GM19438 (cell line): ENCODE measurements at regions not wholly inside any gene's neighbourhood (a gene's known extent, or its start where the extent isn't known, plus 50 kb on each side); places are given as distances from the start of the nearest gene placed in this dataset.

Experiments
- ATAC-seq: cut with Tn5 transposase; IDR thresholded peaks from one replicate; pipeline ENCODE4 v1.9.1; 2021; ENCODE audit warnings: low read depth; ENCODE audit not compliant: unreplicated experiment

DNA sequence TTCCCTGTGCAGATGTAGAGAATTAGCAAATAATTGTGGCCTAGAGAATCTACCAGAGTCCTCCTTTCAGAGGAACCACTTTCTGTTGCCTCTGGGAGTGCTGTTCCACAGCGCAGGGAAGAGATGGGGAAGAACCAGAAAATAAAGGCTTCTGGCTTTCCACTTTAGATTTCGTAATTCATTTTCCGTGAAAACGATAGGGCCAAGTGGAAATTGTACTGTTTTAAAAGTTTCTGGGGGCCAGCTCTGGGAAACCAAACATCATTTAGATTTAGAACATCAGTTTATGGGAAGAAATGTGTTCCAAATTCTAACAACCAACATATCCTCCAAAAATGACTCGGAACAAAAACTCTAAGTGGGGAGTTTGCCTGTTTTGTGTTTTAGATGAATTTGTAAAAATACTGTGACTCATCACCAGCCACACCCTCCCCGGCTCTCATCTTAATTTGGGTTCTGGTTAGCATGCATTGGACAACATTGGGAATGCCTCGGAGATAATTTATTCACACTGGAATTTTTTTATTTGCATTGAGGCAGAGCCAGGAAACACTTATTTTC is 65.2 kb upstream of the LNX1 start:
- ATAC-seq, result no peak

- no peak for ATAC-seq
Measured at GRCh38 chr4:53654300-53654758, 63.0 kb upstream of the LNX1 start.

DNA sequence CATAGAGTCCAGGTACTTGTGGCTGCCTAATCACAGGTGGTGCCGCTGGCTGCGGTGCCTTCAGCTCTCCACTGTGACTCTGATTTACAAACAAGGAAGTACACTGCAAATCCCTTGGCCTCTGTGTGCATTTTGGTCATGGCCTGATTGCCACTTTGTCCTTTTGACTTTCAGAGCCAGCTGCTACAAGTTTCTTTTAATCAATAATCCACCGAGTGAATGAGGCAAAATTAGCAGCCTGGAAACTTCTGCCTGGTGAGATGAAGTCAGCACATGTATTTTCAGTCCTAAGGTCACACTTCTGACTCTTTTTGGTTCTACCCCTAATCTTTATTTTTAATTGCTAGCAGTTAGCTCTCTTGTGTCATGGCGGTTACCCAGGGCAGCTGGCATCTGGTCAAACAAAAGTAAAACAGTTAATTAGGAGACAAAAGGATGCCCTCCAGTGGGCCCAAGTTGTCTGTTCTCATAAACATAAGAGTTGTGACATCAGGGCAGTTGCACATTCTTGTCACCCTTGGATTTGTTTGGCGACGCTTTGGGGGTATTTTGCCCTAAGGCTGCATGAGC is 62.3 kb upstream of the LNX1 start:
- peak; percentile 48 for ATAC-seq

DNA sequence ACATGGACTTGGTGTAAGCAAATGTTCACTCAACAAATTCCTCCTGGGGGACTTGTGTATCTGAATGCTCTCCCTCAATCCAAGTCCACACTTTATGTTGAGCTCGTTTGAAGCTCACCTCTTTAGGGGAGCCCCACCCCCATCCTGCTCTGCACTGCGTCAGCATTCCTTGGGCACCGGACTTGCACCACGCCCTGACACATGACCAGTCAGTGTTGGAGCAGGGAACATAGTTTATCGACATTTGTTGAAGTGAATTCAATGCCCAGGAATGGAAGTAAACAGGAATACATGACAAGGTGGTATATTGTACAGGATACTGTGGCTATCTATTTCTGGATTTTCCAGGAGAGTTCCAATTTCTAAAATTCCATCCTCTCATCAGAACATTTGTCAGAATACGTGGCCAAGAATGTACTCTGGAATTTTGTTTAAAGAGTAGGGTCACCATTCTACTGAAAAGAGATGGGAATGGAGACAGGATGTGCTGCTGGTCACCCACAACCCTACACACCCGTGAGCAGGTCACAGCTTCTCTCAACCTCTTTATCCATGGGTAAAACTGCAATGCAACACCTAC is 60.0 kb upstream of the LNX1 start:
- ATAC-seq, result no peak

GRCh38 chr4:53649357-53649756 is 58.1 kb upstream of the LNX1 start:
- ATAC-seq, result no peak

- ATAC-seq, result no peak
Measured at GRCh38 chr4:53647547-53647946, 56.3 kb upstream of the LNX1 start.

DNA sequence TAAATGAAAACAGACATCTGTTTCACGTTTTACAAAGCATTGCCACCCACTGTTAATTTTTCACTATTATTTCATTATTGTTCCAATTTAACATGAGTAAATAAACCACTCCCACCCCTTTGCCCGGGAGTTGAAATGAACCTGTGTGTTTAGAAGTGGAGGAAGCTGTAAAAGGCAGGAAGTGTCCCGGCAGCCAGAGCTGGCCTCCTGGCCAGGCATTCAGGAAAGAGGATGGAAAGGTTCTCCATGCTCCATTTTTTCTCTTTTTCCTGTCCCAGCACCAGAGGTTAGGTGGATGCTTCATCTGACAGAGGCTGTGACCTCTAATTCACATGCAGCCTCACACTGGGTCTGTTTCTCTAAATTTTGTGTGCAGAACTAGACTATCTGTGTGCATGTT is 55.5 kb upstream of the LNX1 start:
- ATAC-seq, result no peak

DNA sequence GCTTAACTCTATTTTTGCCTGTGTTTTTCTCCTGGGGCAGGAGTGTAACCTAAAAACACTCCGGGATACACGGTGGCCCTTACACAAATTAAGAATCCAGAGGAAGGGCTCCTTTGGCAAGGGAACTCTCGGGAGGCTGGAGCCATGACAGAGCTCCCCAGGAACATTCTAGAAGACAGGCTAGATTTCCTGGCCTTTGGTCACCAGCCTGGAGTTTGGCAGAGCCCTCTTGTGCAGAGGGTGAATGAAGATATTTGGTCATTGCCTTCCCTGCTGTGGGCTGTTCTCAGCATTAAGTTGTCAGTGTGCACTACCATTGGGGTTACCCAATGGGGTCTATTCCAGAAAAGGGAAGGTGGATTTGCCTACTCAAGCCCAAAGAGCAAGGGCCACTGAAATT is 53.8 kb upstream of the LNX1 start:
- ATAC-seq, result no peak

- ATAC-seq, result no peak
Measured at GRCh38 chr4:53644607-53645006, 53.3 kb upstream of the LNX1 start.
